Aorta (tissue), 5 donors: ENCODE measurements at regions not wholly inside any gene's neighbourhood (a gene's known extent, or its start where the extent isn't known, plus 50 kb on each side); places are given as distances from the start of the nearest gene placed in this dataset.
A peak's percentile ranks its signal among the peaks of the same experiment; 100 is the strongest.

Experiments
- ATAC-seq: fragments of 200-7000 bp; cut with Tn5 transposase; one replicate; pipeline ENCODE4 v1.9.1; 2022; ENCODE audit warnings: moderate library complexity; ENCODE audit not compliant: low FRiP score
- DNase-seq, 2 donors: peaks; one replicate each; pipeline ENCODE4 v3.0.0-alpha.2; 2020
- H3K27ac ChIP-seq, 2 donors: one replicate each; pipeline ENCODE4 v1.5.1; 2013; ENCODE audit warnings: low read length in 2 of 2, mild to moderate bottlenecking in 2 of 2, moderate library complexity in 2 of 2, control low read depth in 1 of 2, inconsistent platforms in 1 of 2, low read depth in 1 of 2
- H3K27me3 ChIP-seq, 2 donors: one replicate each; pipeline ENCODE4 v1.6.1; 2013; ENCODE audit warnings: control low read depth in 1 of 2, low read length in 1 of 2, mild to moderate bottlenecking in 1 of 2, moderate library complexity in 1 of 2; ENCODE audit not compliant: insufficient read depth in 2 of 2, control insufficient read depth in 1 of 2
- H3K36me3 ChIP-seq, 2 donors: one replicate each; pipeline ENCODE4 v1.6.1; 2013; ENCODE audit warnings: control low read depth in 1 of 2, low read length in 1 of 2, mild to moderate bottlenecking in 1 of 2; ENCODE audit not compliant: insufficient read depth in 2 of 2, control insufficient read depth in 1 of 2
- H3K4me1 ChIP-seq, 2 donors: one replicate each; pipeline ENCODE4 v1.6.1; 2013; ENCODE audit warnings: low read length in 2 of 2, control low read depth in 1 of 2, mild to moderate bottlenecking in 1 of 2, moderate library complexity in 1 of 2; ENCODE audit not compliant: insufficient read depth in 2 of 2, control insufficient read depth in 1 of 2
- H3K4me3 ChIP-seq, 2 donors: one replicate each; pipeline ENCODE4 v1.5.1; 2013; ENCODE audit warnings: low read length in 2 of 2, control low read depth in 1 of 2, mild to moderate bottlenecking in 1 of 2
- H3K9me3 ChIP-seq: one replicate; pipeline ENCODE4 v1.6.1; 2013; ENCODE audit warnings: mild to moderate bottlenecking, low read length; ENCODE audit not compliant: control insufficient read depth
- WGBS, 2 donors: extraction: QIAGEN DNeasy Blood & Tissue Kit; methylation state at CpG; one replicate each; pipeline ENCODE4 v1.1.7; 2013; 5-methylcytosine and 5-hydroxymethylcytosine counted together
- intact Hi-C, 2 donors: fragments of 100-400 bp; cut with DNase I; formaldehyde crosslinking; loops; one replicate each; pipeline versions ENCODE4 v1.14.2 to v1.15.0; 2022
- donor health status: healthy with polysubstance abuse.
- donor health status: Bipolar disorder and iron deficiency.
- donor health status: DM: no; HTN: no; CAD: no.
- donor health status: DM: no; HTN: no; CAD: no.
- donor health status: DM: yes; HTN: yes; CAD: no.

- no peaks in the 10 kb centered on the region for H3K9me3 ChIP-seq
- DNase-seq: no peak
- H3K27me3 ChIP-seq: no peaks in the 10 kb centered on the region
- no peak for ATAC-seq
- 95 to 96% methylated on average over 2 of the region's 2 CpGs for WGBS, 2 donors
- H3K36me3 ChIP-seq: no peaks in the 10 kb centered on the region
- H3K4me3 ChIP-seq: no peak overlapping the region
- no peak overlapping the region for H3K27ac ChIP-seq
- intact Hi-C loops: loop anchor here (5.0 to 10.0 kb wide), 4 partner anchors 412 to 1559 kb away; partner anchors contain the start of gene PCDH18 (in 1 of the 2)
- H3K4me1 ChIP-seq: no peaks in the 10 kb centered on the region
These were observed 409.4 kb downstream of the PCDH18 start for GRCh38 chr4:137122876-137123275.

GRCh38 chr4:137116144-137116543 is 416.1 kb downstream of the PCDH18 start:
- ATAC-seq (no peak), DNase-seq (no peak)
- Histone ChIP-seq H3K27ac (no peak overlapping the region), H3K4me3 (no peak overlapping the region), H3K27me3 (no peaks in the 10 kb centered on the region), H3K36me3 (no peaks in the 10 kb centered on the region), H3K4me1 (no peaks in the 10 kb centered on the region), H3K9me3 (no peaks in the 10 kb centered on the region)
- intact Hi-C loops: no loop called here
- WGBS, 2 donors: 95 to 98% methylated on average over 3 of the region's 3 CpGs

- 50 to 56% methylated on average over 4 of the region's 4 CpGs for WGBS, 2 donors
- H3K36me3 ChIP-seq: no peaks in the 10 kb centered on the region
- H3K27me3 ChIP-seq: no peaks in the 10 kb centered on the region
- H3K4me1 ChIP-seq: no peaks in the 10 kb centered on the region
- ATAC-seq (no peak), DNase-seq (no peak)
- no peak overlapping the region for H3K27ac ChIP-seq
- no peaks in the 10 kb centered on the region for H3K9me3 ChIP-seq
- H3K4me3 ChIP-seq: no peak overlapping the region
- intact Hi-C loops: no loop called here
These were observed 425.6 kb downstream of the PCDH18 start for GRCh38 chr4:137106733-137107132.

GRCh38 chr4:137106287-137106686 is 426.0 kb downstream of the PCDH18 start:
- H3K4me3 ChIP-seq: no peak overlapping the region
- H3K9me3 ChIP-seq: no peaks in the 10 kb centered on the region
- no peaks in the 10 kb centered on the region for H3K36me3 ChIP-seq
- ATAC-seq (no peak), DNase-seq (no peak)
- H3K27me3 ChIP-seq: no peaks in the 10 kb centered on the region
- H3K4me1 ChIP-seq: no peaks in the 10 kb centered on the region
- 7 to 15% methylated on average over 3 of the region's 3 CpGs for WGBS, 2 donors
- intact Hi-C loops: no loop called here
- no peak overlapping the region for H3K27ac ChIP-seq

- intact Hi-C loops: no loop called here
- H3K27ac ChIP-seq: no peak overlapping the region
- no peaks in the 10 kb centered on the region for H3K9me3 ChIP-seq
- no peak for DNase-seq
- H3K36me3 ChIP-seq: no peaks in the 10 kb centered on the region
- ATAC-seq: no peak
- no peak overlapping the region for H3K4me3 ChIP-seq
- no peaks in the 10 kb centered on the region for H3K27me3 ChIP-seq
- WGBS, 2 donors: 87% methylated on average over 3 of the region's 3 CpGs
- no peaks in the 10 kb centered on the region for H3K4me1 ChIP-seq
These were observed 441.3 kb downstream of the PCDH18 start for GRCh38 chr4:137090951-137091350.

- no peak overlapping the region for H3K27ac ChIP-seq
These were observed 448.6 kb downstream of the PCDH18 start for GRCh38 chr4:137083571-137084135.

GRCh38 chr4:137082061-137082460 is 450.2 kb downstream of the PCDH18 start:
- 86 to 90% methylated on average over 1 of the region's 1 CpG for WGBS, 2 donors
- DNase-seq (no peak), ATAC-seq (no peak)
- no peaks in the 10 kb centered on the region for H3K9me3 ChIP-seq
- H3K27ac ChIP-seq: no peak overlapping the region
- no peak overlapping the region for H3K4me3 ChIP-seq
- intact Hi-C loops: no loop called here
- peaks cover 0 to 2% of the 10 kb centered on the region in 2 donors for H3K4me1 ChIP-seq
- no peaks in the 10 kb centered on the region for H3K36me3 ChIP-seq
- no peaks in the 10 kb centered on the region for H3K27me3 ChIP-seq

More at GRCh38 chr4:137083571-137084135, 448.6 kb downstream of the PCDH18 start:
- peaks cover 0 to 2% of the 10 kb centered on the region in 2 donors for H3K4me1 ChIP-seq
- no peak overlapping the region for H3K4me3 ChIP-seq
- no peaks in the 10 kb centered on the region for H3K27me3 ChIP-seq
- DNase-seq (no peak), ATAC-seq (no peak)
- intact Hi-C loops: no loop called here
- WGBS, 2 donors: 27% methylated on average over 2 of the region's 2 CpGs
- H3K9me3 ChIP-seq: no peaks in the 10 kb centered on the region
- H3K36me3 ChIP-seq: no peaks in the 10 kb centered on the region

- no peaks in the 10 kb centered on the region for H3K9me3 ChIP-seq
- DNase-seq (peak in 1 of 2 donors; percentile 35), ATAC-seq (peak; percentile 26)
- no peaks in the 10 kb centered on the region for H3K27me3 ChIP-seq
- H3K36me3 ChIP-seq: no peaks in the 10 kb centered on the region
- intact Hi-C loops: no loop called here
- WGBS, 2 donors: 88% methylated on average over 3 of the region's 3 CpGs
- no peak overlapping the region for H3K4me3 ChIP-seq
- no peaks in the 10 kb centered on the region for H3K4me1 ChIP-seq
- H3K27ac ChIP-seq: no peak overlapping the region
These were observed 455.4 kb downstream of the PCDH18 start for GRCh38 chr4:137076908-137077307.

GRCh38 chr4:137075586-137075985 is 456.7 kb downstream of the PCDH18 start:
- no peaks in the 10 kb centered on the region for H3K36me3 ChIP-seq
- H3K27me3 ChIP-seq: no peaks in the 10 kb centered on the region
- no peaks in the 10 kb centered on the region for H3K9me3 ChIP-seq
- ATAC-seq (no peak), DNase-seq (no peak)
- H3K4me3 ChIP-seq: no peak overlapping the region
- intact Hi-C loops: no loop called here
- 53 to 57% methylated on average over 4 of the region's 4 CpGs for WGBS, 2 donors
- H3K4me1 ChIP-seq: no peaks in the 10 kb centered on the region
- no peak overlapping the region for H3K27ac ChIP-seq
